ENCODE measurements at regions not wholly inside any gene's neighbourhood (a gene's known extent, or its start where the extent isn't known, plus 50 kb on each side); places are given as distances from the start of the nearest gene placed in this dataset.
A peak's percentile ranks its signal among the peaks of the same experiment; 100 is the strongest.
"Not testable (repeated sequence)": the region's sequence is repeated elsewhere in the genome, so short reads cannot be mapped to it uniquely, and the experiment has no call there.

DNA sequence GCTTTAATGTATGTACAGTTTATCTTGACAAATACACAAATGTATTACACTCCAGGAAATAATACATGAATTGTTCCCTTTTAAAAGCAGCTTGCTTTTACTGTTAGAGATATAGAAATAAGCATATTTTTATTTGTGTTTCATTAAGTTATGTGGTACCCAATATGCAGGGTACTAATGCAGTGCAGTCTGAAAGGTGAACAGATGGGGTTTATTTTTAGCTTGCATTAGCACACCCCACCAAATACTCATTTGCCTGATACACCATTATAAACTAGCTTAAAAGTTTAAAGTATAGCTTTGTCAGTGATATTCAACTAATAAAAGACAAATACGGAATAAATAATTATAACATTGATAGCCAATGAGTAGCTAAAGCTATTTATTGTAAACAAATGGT is 394.7 kb upstream of the ZNF804A start:
- no peak for DNase-seq (ENCODE audit: low spot score)

DNA sequence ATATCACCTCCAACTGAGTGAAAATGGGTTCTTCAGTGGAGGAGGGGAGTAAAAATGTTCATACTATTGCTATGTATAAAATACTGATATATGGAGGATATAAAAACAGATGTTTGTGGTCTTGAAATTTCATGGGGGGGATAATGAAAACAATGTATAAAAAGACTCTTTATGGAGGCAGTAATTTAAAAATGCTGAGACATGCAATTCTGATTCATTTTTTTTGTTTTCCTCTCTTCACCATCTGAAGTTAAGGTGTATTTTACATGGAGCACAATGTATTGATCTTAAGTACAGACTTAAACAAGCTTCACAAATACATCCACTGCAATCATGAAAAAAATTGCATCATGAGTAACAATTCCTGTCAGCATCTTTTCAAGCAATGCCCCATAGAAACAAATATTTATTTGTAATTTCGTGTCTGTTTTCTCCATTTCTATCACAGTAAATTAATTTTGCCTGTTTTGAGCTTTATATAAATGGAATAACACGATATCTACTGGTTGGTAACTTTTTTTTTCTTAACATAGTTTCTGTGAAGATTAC is 393.2 kb upstream of the ZNF804A start:
- no peak for DNase-seq (ENCODE audit: low spot score)

DNA sequence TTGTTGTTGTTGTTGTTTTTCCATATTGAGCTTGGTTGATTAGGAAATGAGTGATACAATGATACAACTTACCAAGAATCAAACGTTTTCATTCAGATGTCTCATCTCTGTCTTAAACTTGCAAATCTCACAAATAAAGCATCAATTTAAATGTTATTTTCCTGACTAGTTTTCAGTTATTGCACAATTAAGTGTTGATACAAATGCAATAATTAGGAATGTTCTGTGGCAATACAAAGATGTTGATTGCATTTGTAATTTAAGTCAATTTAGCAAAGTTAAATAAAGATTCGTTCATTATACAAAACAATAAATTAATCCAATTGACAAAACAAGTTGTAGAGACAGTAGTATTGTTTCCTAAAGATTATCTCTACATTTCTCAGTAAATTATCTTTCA is 392.3 kb upstream of the ZNF804A start:
- no peak for DNase-seq (ENCODE audit: low spot score)

- no peak for DNase-seq (ENCODE audit: low spot score)
Observed at GRCh38 chr2:184210329-184210728, 388.0 kb upstream of the ZNF804A start.

DNA sequence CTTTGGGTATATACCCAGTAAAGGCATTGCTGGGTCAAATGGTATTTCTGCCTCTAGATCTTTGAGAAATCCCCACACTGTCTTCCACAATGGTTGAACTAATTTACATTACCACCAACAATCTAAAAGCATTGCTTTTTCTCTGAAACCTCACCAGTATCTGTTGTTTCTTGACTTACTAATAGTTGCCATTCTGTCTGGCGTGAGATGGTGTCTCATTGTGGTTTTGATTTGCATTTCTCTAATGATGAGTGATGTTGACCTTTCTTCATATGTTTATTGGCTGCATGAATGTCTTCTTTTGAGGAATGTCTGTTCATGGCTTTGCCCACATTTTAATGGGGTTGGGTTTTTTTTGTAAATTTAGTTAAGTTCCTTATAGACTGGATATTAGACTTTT is 382.6 kb upstream of the ZNF804A start:
- DNase-seq (ENCODE audit: low spot score): no peak

GRCh38 chr2:184256611-184257010 is 341.7 kb upstream of the ZNF804A start:
- no peak for DNase-seq (ENCODE audit: low spot score)

- DNase-seq (ENCODE audit: low spot score): no peak
Observed at GRCh38 chr2:184261331-184261730, 337.0 kb upstream of the ZNF804A start.

DNA sequence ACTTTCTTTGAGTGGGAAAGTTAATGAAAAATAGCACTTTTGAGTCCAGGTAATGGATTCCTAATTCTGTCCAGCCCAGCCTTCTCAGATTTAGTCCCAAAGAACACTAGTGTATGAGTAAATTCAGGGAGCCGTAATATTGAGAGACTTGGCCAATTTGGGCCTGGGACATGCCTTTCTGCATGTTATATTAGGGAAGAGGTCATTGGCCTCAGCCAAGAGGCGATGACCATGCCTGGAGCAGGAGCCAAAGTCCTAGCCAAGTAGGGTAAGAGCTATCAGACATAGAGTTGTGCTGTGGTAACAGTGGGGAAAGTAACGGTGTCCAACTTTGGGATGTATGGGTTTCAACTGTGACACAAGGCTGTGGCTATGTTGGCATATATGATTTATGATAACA is 336.5 kb upstream of the ZNF804A start:
- no peak for DNase-seq (ENCODE audit: low spot score)

DNA sequence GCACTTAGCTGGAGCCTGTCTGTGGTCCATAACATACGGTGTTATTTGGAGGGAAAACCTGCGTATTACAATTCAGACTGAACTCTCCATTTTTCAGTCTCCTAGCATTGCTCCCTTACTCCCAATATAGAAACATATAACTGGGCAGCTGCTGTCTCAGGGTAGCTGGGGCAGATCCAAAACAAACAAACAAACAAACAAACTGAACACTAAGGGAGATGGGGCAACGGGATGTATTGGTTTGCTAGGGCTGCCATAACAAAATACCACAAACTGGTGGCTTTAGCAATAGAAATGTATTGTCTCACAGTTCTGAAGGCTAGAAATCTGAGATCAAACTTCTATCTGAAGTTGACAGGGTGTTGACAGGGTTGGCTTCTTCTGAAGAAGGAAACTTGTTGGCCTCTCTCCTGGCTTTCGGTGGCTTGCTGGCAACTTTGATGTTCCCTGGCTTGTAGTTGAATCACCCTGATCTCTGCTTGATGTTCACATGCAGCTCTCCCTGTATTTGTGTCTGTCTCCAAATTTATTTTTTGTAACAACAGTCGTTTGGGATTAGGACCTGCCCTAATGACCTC is 329.3 kb upstream of the ZNF804A start:
- no peak for DNase-seq (ENCODE audit: low spot score)

GRCh38 chr2:184270660-184271059 is 327.7 kb upstream of the ZNF804A start:
- DNase-seq (ENCODE audit: low spot score): no peak

DNA sequence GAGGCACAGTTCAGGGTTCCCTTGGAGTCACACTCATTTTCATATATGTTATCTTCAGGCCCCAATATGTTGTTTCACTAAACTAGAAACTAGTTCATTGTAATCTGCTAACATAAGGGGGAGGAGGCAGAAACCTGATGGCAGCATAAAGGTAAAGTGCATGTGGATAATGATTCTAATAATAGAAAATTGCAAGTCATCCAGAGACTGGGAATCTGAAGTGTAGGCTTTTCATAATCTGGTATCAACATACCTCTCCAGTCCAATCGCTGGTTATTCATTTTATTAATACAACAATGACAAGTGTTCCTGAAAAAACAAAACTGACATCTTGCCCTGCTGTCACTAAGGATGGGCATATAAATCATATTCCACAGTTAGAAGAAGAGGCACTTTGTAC is 326.3 kb upstream of the ZNF804A start:
- no peak for DNase-seq (ENCODE audit: low spot score)

GRCh38 chr2:184294831-184295230 is 303.5 kb upstream of the ZNF804A start:
- no peak for DNase-seq (ENCODE audit: low spot score)

GRCh38 chr2:184297085-184297484 is 301.2 kb upstream of the ZNF804A start:
- DNase-seq (ENCODE audit: low spot score): peak; percentile 11

DNA sequence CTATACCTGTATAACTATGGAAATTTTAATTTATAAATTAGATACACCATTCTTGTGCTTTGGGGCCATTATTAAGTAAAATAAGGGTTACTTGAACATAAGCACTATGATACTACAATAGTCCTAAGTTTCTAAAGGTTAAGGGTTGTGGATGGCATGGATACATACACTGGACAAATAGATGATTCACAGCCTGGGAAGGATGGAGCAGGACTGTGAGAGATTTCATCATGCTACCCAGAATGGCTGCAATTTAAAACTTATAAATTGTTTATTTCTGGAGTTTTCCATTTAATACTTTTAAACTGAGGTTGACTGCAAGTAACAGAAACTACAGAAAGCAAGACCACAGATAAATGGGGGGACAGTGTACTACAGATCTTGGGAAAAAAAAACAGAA is 295.8 kb upstream of the ZNF804A start:
- DNase-seq (ENCODE audit: low spot score): no peak

DNA sequence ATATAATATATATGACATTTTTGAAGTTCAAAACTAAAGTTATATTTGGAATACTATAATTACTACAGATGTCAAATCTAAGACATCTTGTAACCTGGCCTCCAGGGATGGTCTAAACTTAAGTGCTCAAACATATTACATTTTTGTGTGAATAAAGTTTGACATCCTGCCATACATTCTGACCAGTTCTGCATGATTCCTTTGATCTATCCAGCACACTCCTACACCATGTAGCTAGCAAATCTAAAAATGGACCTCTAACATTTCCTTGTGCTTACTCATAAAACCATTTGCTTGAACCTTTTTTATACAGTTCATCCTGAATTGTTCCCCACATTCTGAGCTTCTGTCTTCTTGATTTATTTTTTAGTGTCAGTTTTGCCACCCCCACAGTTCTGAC is 294.3 kb upstream of the ZNF804A start:
- no peak for DNase-seq (ENCODE audit: low spot score)

- no peak for DNase-seq (ENCODE audit: low spot score)
Observed at GRCh38 chr2:184305105-184305504, 293.2 kb upstream of the ZNF804A start.

- DNase-seq (ENCODE audit: low spot score): no peak
Observed at GRCh38 chr2:184308706-184309105, 289.6 kb upstream of the ZNF804A start.

DNA sequence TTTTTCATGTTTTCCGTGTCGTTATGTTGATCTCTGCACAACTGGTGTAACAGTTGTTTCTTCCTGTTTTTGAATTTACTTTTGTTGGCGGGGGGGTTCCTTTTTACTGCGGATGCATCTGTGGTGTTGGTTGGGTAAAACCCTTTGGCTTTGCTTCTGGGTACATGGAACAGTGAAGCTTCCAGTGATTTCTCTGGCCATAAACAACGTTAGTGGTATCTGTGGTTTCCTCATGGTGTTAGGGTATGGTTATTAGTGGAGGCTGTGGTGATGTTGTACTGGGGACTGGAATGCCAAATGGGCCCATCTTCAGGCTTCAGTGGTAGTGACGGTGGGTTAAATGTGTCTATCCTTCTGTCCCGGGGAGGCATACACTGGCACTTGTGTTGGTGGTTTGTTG is 285.4 kb upstream of the ZNF804A start:
- DNase-seq (ENCODE audit: low spot score): no peak

- DNase-seq (ENCODE audit: low spot score): no peak
Observed at GRCh38 chr2:184314829-184315228, 283.5 kb upstream of the ZNF804A start.

GRCh38 chr2:184316921-184317320 is 281.4 kb upstream of the ZNF804A start:
- DNase-seq (ENCODE audit: low spot score): no peak

DNA sequence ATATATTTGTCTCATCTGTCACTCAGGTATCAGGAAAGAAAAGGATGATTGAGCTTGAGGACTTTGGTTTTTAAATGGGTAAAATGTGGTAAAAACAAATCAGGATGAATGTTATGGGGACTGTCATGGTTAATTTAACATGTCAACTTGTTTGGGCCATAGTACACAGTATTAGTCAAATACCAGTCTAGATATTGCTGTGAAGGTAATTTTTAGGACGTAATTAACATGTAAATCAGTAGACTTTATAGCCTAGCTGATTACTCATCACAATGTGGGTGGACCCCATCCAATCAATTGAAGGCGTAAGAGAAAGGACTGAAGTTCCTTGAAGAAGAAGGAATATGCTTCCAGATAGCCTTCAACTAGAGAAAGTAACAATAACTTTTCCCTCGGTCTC is 275.7 kb upstream of the ZNF804A start:
- no peak for DNase-seq (ENCODE audit: low spot score)

DNA sequence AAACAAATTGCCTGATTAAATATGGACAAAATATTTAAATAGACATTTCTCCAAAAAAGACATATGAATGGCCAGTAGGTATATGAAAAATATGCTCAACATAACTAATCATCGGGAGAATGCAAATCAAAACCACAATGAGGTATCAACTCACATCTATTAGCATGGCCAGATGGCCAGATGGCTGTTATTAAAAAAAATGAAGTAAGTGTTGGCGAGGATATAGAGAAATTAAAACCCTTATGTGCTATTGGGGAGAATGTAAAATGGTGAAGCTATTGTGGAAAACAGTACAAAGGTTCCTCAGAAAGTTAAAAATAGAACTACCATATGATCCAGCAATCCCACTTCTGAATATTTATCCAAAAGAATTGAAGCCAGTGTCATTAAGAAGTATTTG is 272.3 kb upstream of the ZNF804A start:
- no peak for DNase-seq (ENCODE audit: low spot score)

DNA sequence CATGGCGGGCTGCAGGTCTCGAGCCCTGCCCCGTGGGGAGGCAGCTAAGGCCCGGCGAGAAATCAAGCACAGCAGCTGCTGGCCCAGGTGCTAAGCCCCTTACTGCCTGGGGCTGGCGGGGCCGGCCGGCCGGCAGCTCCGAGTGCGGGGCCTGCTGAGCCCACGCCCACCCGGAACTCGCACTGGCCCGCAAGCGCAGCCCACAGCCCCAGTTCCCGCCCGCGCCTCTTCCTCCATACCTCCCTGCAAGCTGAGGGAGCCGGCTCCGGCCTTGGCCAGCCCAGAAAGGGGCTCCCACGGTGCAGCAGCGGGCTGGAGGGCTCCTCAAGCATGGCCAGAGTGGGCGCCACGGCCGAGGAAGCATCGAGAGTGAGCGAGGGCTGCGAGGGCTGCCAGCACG is 270.5 kb upstream of the ZNF804A start:
- DNase-seq (ENCODE audit: low spot score): not testable (repeated sequence)

- not testable (repeated sequence) for DNase-seq (ENCODE audit: low spot score)
Observed at GRCh38 chr2:184330561-184330960, 267.8 kb upstream of the ZNF804A start.

GRCh38 chr2:184336688-184337087 is 261.6 kb upstream of the ZNF804A start:
- DNase-seq (ENCODE audit: low spot score): peak; percentile 21

Data from kidney tubule cell (primary cell).